Small intestine (tissue), 7 donors: ENCODE measurements at regions not wholly inside any gene's neighbourhood (a gene's known extent, or its start where the extent isn't known, plus 50 kb on each side); places are given as distances from the start of the nearest gene placed in this dataset.

Experiments used
- DNase-seq, 2 donors: peaks; one replicate each; pipeline versions ENCODE4 v3.0.0 to v3.0.0-alpha.2; 2013
- FAIRE-seq: peaks from 2 replicates; lab custom pipeline; 2012; peaks lifted over from hg19 to GRCh38; lab: Jason Lieb, UNC
- H3K27ac ChIP-seq, 3 donors: one replicate each; pipeline ENCODE4 v1.5.1; 2013; ENCODE audit warnings: low read length in 2 of 3, mild to moderate bottlenecking in 2 of 3, control low read depth in 1 of 3, inconsistent platforms in 1 of 3, low read depth in 1 of 3, moderate library complexity in 1 of 3
- H3K27me3 ChIP-seq, 3 donors: one replicate each; pipeline ENCODE4 v1.6.1; 2013; ENCODE audit warnings: low read length in 3 of 3, inconsistent platforms in 1 of 3; ENCODE audit not compliant: control insufficient read depth in 3 of 3, insufficient read depth in 3 of 3
- H3K36me3 ChIP-seq, 3 donors: one replicate each; pipeline ENCODE4 v1.6.1; 2013; ENCODE audit warnings: low read length in 3 of 3, inconsistent platforms in 1 of 3, low read depth in 1 of 3, mild to moderate bottlenecking in 1 of 3, moderate library complexity in 1 of 3; ENCODE audit not compliant: control insufficient read depth in 3 of 3, insufficient read depth in 2 of 3
- H3K4me1 ChIP-seq, 3 donors: one replicate each; pipeline ENCODE4 v1.6.1; 2013; ENCODE audit warnings: low read length in 2 of 3, inconsistent platforms in 1 of 3, low read depth in 1 of 3, mild to moderate bottlenecking in 1 of 3, moderate library complexity in 1 of 3; ENCODE audit not compliant: control insufficient read depth in 3 of 3, insufficient read depth in 2 of 3
- H3K4me3 ChIP-seq, 3 donors: one replicate each; pipeline ENCODE4 v1.5.1; 2013; ENCODE audit warnings: low read length in 3 of 3, control low read depth in 1 of 3, inconsistent platforms in 1 of 3, low read depth in 1 of 3, mild to moderate bottlenecking in 1 of 3, moderate library complexity in 1 of 3
- H3K9me3 ChIP-seq, 2 donors: one replicate each; pipeline ENCODE4 v1.6.1; 2013; ENCODE audit warnings: low read depth in 1 of 2, low read length in 1 of 2; ENCODE audit not compliant: control insufficient read depth in 2 of 2, insufficient read depth in 1 of 2
- WGBS, 3 donors: extraction: QIAGEN DNeasy Blood & Tissue Kit; methylation state at CpG; one replicate each; pipeline ENCODE4 v1.1.7; 2013; 5-methylcytosine and 5-hydroxymethylcytosine counted together
- donor health status: healthy with polysubstance abuse.
- donor health status: control.
- donor health status: control.
- donor health status: Bipolar disorder and iron deficiency.
- donor health status: healthy.

DNA sequence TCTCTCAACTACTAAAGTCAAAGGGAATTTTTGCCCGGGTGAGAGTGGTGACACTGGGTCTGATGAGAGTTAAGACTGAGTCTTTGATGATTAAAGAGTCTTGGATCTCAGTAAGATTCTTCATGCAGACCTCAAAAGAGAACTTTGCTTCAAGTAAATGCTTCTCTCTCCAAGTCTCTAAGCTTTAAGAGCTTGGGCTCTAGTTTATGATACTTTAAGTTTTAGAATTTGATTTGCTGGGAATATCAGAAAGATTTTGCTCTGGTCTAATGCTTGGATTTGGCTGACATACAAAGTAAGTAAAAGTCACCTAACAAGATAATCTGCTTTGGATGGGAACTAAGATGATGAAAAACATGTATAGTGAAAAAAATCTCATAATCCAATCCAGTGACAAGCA is 566.3 kb downstream of the MAT2B start:
- H3K4me1 ChIP-seq = no peaks in the 10 kb centered on the region
- no peaks in the 10 kb centered on the region for H3K36me3 ChIP-seq
- FAIRE-seq (no peak), DNase-seq (no peak)
- no peaks in the 10 kb centered on the region for H3K9me3 ChIP-seq
- WGBS, 3 donors = 73 to 79% (median 78%) methylated on average over 1 of the region's 1 CpG
- H3K27me3 ChIP-seq = peaks cover 0 to 2% (median 0%) of the 10 kb centered on the region in 3 donors
- no peak overlapping the region for H3K27ac ChIP-seq
- H3K4me3 ChIP-seq = no peak overlapping the region

GRCh38 chr5:164073081-164073480 is 567.7 kb downstream of the MAT2B start:
- H3K27ac ChIP-seq = no peak overlapping the region
- 37 to 51% (median 47%) methylated on average over 3 of the region's 3 CpGs for WGBS, 3 donors
- no peak overlapping the region for H3K4me3 ChIP-seq
- peaks cover 0 to 2% (median 0%) of the 10 kb centered on the region in 3 donors for H3K27me3 ChIP-seq
- H3K4me1 ChIP-seq = no peaks in the 10 kb centered on the region
- H3K9me3 ChIP-seq = no peaks in the 10 kb centered on the region
- no peaks in the 10 kb centered on the region for H3K36me3 ChIP-seq
- peak in 1 of 2 donors; percentile 5 for DNase-seq
- no peak for FAIRE-seq

- no peaks in the 10 kb centered on the region for H3K4me1 ChIP-seq
- H3K27ac ChIP-seq = no peak overlapping the region
- no peaks in the 10 kb centered on the region for H3K36me3 ChIP-seq
- peaks cover 0 to 2% (median 0%) of the 10 kb centered on the region in 3 donors for H3K27me3 ChIP-seq
- WGBS, 3 donors = 67 to 82% (median 76%) methylated on average over 4 of the region's 4 CpGs
- no peaks in the 10 kb centered on the region for H3K9me3 ChIP-seq
- DNase-seq (no peak), FAIRE-seq (no peak)
- no peak overlapping the region for H3K4me3 ChIP-seq
Observed at GRCh38 chr5:164076556-164076955, 571.1 kb downstream of the MAT2B start.

GRCh38 chr5:164090358-164090757 is 584.9 kb downstream of the MAT2B start:
- H3K36me3 ChIP-seq = no peaks in the 10 kb centered on the region
- H3K9me3 ChIP-seq = no peaks in the 10 kb centered on the region
- H3K27ac ChIP-seq = no peak overlapping the region
- WGBS, 3 donors = 25 to 37% (median 36%) methylated on average over 2 of the region's 2 CpGs
- no peak overlapping the region for H3K4me3 ChIP-seq
- H3K27me3 ChIP-seq = no peaks in the 10 kb centered on the region
- H3K4me1 ChIP-seq = no peaks in the 10 kb centered on the region
- DNase-seq (no peak), FAIRE-seq (no peak)

DNA sequence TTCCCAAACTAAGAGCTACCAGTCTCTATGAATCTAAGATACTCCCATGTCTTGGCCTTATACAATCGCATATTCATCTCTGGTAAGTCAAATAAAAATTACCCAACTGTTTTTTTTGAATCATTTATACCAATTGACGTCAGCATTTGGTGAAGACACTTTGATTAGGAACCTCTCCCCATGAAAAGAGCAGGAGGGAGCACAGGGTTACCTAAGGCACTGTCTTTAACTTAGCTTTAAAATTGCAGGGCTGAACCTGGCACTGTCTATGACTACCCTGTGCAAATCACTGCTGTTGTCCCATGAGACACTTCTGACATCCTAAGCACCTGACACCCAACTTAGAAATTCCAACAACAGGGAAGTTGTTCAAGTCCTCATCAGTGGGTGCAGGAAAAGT is 586.4 kb downstream of the MAT2B start:
- Histone ChIP-seq H3K4me1 (no peaks in the 10 kb centered on the region), H3K36me3 (no peaks in the 10 kb centered on the region), H3K27me3 (no peaks in the 10 kb centered on the region), H3K9me3 (no peaks in the 10 kb centered on the region), H3K4me3 (no peak overlapping the region), H3K27ac (no peak overlapping the region)
- FAIRE-seq = no peak
- no peak for DNase-seq
- 69 to 83% (median 69%) methylated on average over 2 of the region's 2 CpGs for whole genome bisulfite sequencing, 3 donors

DNA sequence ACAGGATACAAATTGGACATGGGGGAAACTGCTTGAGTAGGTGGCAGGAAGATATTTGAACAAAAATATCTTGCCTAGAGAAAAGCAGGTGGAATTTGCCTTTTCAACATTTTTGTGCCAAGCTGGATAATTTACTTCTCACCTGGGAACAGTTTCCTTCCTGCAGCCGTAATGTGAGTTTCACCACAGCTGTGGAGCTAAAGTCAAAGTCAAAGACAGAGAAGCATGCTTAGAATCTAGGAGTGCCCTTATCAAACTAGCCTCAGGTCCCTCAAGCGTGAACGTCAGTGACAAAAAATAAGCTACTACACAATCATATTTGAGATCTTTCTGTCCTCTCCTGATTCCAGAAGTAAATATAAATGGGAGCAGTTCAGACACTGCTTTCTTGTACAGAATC is 588.9 kb downstream of the MAT2B start:
- DNase-seq (no peak), FAIRE-seq (no peak)
- H3K4me3 ChIP-seq = no peak overlapping the region

DNA sequence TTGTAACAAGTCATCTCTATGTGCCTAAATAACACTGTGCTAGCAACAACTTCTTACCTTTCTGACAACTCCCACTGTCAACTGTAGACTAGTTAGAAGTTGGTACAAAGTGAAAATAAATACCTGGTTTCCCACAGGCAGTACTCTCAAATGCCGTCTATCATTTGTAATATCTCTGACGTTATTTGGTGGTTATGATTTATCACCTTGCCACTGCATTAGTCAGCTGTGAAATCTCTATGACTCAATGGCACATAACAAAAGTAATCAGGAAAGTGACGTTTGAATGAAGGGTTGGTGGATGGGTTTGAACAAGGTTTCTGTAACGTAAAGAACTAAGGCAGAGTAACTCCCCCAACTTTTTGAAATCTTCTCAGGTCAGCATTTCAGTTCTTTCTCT is 592.3 kb downstream of the MAT2B start:
- no peak overlapping the region for H3K4me3 ChIP-seq
- FAIRE-seq = no peak
- DNase-seq = no peak
- no peaks in the 10 kb centered on the region for H3K27me3 ChIP-seq
- H3K9me3 ChIP-seq = no peaks in the 10 kb centered on the region
- no peak overlapping the region for H3K27ac ChIP-seq
- 35 to 75% (median 45%) methylated on average over 4 of the region's 4 CpGs for WGBS, 3 donors
- no peaks in the 10 kb centered on the region for H3K4me1 ChIP-seq
- no peaks in the 10 kb centered on the region for H3K36me3 ChIP-seq

More for the DNA sequence above, 588.9 kb downstream of the MAT2B start:
- Histone ChIP-seq H3K9me3 (no peaks in the 10 kb centered on the region), H3K27ac (no peak overlapping the region), H3K36me3 (no peaks in the 10 kb centered on the region), H3K4me1 (no peaks in the 10 kb centered on the region), H3K27me3 (no peaks in the 10 kb centered on the region)
- WGBS, 3 donors = 32 to 48% (median 39%) methylated on average over 3 of the region's 3 CpGs

DNA sequence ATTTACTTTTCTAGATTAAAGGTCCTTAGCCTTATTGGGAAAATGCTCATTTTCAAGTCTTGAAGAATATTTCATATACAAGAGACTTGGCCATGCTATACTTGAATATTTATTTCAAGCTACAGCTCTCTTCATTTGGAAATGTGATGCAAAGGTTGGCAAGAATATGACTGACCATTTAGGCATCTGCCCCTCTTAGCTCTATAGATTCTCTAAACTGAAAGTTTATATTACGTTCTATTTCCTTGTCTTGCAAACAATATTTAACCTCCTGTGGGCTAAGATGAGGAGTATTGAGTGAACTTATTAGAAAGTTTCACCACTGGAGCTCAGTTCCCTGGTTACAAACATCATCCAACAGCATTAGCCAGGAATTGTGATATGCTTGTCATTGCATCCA is 593.1 kb downstream of the MAT2B start:
- DNase-seq (no peak), FAIRE-seq (no peak)
- no peaks in the 10 kb centered on the region for H3K27me3 ChIP-seq
- WGBS, 3 donors = 50 to 63% (median 56%) methylated on average over 1 of the region's 1 CpG
- no peak overlapping the region for H3K4me3 ChIP-seq
- H3K27ac ChIP-seq = no peak overlapping the region
- H3K36me3 ChIP-seq = no peaks in the 10 kb centered on the region
- H3K4me1 ChIP-seq = no peaks in the 10 kb centered on the region
- no peaks in the 10 kb centered on the region for H3K9me3 ChIP-seq

GRCh38 chr5:164098979-164099378 is 593.6 kb downstream of the MAT2B start:
- WGBS, 3 donors = 75 to 76% (median 75%) methylated on average over 6 of the region's 6 CpGs
- H3K27ac ChIP-seq = no peak overlapping the region

More at GRCh38 chr5:164098979-164099378, 593.6 kb downstream of the MAT2B start:
- Histone ChIP-seq H3K9me3 (no peaks in the 10 kb centered on the region), H3K4me3 (no peak overlapping the region), H3K4me1 (no peaks in the 10 kb centered on the region), H3K36me3 (no peaks in the 10 kb centered on the region), H3K27me3 (no peaks in the 10 kb centered on the region)
- no peak for FAIRE-seq
- no peak for DNase-seq
